AG04449 (cell line): ENCODE measurements at regions not wholly inside any gene's neighbourhood (a gene's known extent, or its start where the extent isn't known, plus 50 kb on each side); places are given as distances from the start of the nearest gene placed in this dataset.

Experiments
- CTCF ChIA-PET: fragments of 350-600 bp; formaldehyde crosslinking; extraction: SDS; loops from one replicate; lab custom pipeline; 2021; ENCODE audit warnings: antibody characterized with exemption; lab: Yijun Ruan, JAX
- POLR2A ChIA-PET: fragments of 400-600, 350-600 bp; formaldehyde crosslinking; extraction: SDS; loops from one replicate; lab custom pipeline; 2020; ENCODE audit warnings: antibody characterized with exemption, inconsistent platforms; lab: Yijun Ruan, JAX
- DNase-seq: peaks from one replicate; pipeline ENCODE4 v3.0.0-alpha.2; 2010; ENCODE audit warnings: low read depth, low spot score
- H3K4me3 ChIP-seq: 2 replicates; pipeline ENCODE4 v1.5.1; 2011; ENCODE audit warnings: low read depth, mild to moderate bottlenecking, control low read depth, low read length
- TF ChIP-seq, protein P1 (sequence below): IDR thresholded peaks from one replicate; pipeline ENCODE4 v1.5.1; 2011; ENCODE audit warnings: mild to moderate bottlenecking, moderate library complexity, low read length, control low read depth, inconsistent platforms; ENCODE audit not compliant: insufficient read depth; ENCODE audit errors: missing control alignments

DNA sequence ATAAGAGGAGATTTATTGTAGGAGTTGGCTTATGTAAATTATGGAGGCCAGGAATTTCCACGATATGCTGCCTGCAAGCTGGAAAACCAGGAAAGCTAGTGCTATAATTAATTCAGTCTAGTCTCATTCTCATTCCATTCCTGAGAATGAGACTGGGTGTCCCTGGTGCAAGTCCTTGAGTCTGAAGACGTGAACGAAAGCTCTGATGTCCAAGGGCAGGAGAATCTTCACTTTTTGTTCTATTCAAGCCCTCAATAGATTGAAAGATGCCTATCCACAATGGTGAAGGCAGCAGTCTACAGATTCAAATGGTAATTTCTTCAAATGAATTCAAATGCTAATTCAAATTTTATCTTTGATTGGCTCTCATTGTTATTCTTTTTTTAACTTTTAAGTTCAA, 851.1 kb upstream of the MGAT4C start:
- no peak for DNase-seq
- CTCF ChIA-PET, result no interaction called here
- POLR2A ChIA-PET, result no interaction called here
- no peak overlapping the region for H3K4me3 ChIP-seq
- TF ChIP-seq, protein P1, sequence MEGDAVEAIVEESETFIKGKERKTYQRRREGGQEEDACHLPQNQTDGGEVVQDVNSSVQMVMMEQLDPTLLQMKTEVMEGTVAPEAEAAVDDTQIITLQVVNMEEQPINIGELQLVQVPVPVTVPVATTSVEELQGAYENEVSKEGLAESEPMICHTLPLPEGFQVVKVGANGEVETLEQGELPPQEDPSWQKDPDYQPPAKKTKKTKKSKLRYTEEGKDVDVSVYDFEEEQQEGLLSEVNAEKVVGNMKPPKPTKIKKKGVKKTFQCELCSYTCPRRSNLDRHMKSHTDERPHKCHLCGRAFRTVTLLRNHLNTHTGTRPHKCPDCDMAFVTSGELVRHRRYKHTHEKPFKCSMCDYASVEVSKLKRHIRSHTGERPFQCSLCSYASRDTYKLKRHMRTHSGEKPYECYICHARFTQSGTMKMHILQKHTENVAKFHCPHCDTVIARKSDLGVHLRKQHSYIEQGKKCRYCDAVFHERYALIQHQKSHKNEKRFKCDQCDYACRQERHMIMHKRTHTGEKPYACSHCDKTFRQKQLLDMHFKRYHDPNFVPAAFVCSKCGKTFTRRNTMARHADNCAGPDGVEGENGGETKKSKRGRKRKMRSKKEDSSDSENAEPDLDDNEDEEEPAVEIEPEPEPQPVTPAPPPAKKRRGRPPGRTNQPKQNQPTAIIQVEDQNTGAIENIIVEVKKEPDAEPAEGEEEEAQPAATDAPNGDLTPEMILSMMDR, result no peak

DNA sequence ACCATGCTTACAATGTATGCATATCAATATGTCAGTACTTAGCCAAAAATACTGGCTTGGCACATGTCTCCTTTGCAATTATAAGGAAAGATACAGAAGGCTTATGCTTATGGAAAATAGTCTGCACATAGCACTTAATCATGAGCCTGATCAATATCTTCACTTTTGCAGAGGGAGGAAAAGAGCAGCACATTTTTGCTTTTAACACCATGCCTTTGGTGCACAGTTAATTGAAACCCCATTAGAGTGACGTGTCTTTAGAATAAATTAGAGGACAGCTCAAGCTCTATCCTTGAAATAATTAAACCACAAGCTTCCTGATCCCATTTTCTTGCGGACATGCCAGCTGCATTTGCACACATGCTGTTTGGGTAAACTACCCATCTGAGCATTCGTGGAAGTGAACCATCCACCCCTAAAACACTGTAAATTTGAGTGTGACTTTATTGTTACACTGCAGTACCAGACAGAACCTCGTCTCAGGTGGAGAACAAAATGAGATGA, 839.9 kb upstream of the MGAT4C start:
- TF ChIP-seq, protein P1, result no peak
- ChIA-PET CTCF (no interaction called here), POLR2A (no interaction called here)
- DNase-seq, result no peak
- no peak overlapping the region for H3K4me3 ChIP-seq

DNA sequence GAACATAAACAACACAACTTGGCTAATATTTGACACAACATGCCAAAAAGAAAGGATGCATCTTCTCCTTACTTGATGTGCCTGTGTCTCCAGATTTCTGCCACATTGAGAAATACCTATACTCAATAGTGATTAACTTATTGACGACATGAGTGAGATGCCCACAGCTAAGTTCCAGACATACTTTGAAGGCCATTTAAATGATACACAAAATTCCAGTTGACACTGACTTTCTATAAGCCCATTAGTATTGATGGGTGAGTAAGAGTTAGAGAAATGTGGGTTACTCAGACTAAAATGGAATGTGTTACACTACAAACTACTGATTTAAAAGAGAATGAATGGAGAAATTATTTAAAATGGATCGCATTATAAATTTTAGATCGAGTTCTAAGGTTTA, 838.2 kb upstream of the MGAT4C start:
- H3K4me3 ChIP-seq, result no peak overlapping the region
- POLR2A ChIA-PET, result no interaction called here
- no peak for DNase-seq
- TF ChIP-seq, protein P1, result no peak
- CTCF ChIA-PET, result no interaction called here

DNA sequence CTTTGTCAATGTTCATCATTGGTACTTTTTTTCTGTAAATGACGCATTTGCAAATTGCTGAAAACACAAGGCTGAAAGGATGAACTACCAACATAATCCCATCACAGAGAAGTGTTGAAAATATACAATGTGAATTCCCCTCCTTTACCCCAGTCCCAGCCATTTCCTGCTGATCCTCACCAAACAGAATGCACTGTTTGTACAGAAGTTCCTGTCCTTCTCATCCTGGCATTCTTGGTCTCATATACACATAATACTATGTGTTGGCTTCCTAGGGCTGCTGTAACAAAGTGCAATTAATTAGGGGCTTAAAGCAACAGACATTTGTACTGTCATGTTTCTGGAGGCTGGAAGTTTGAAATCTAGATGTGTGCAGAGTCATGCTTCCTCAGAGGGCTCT, 836.2 kb upstream of the MGAT4C start:
- CTCF ChIA-PET, result no interaction called here
- no peak for DNase-seq
- TF ChIP-seq, protein P1, result no peak
- H3K4me3 ChIP-seq, result no peak overlapping the region
- POLR2A ChIA-PET, result no interaction called here

DNA sequence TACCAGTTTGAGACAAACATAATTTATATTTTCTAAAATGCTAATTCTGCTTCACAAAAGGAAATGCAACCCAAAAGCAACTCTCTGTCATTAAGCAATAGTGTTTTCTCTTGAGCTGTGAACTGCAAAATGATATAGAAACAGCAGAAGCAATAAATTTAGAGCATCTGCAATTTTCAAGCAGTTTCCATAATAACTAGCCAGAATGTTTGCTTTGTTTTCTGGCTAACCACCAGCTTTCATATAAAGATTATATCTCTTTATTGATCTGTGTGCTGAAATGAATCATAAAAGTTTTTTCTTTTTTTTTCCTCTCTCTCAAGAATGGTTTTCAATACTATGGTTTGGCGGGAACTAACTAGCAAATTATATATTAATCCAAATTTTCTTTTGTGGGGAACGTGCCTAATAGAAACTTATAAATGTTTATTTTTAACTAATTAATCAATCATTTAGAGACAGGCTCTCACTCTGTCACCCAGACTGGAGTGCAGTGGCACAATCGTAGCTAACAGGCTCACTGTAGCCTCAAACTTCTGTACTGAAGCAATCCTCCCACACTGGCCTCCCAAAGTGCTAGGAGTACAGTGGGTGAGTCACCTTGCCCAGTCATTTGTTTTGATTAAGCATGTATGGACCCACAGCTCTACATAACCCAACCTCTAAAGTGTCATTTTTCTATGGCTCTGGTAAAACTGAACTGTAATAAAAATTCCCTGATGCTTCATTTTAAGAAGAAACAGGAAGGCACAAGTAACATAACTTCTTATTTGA, 830.1 kb upstream of the MGAT4C start:
- TF ChIP-seq, protein P1, result no peak
- no peak for DNase-seq
- ChIA-PET CTCF (no interaction called here), POLR2A (no interaction called here)
- no peak overlapping the region for H3K4me3 ChIP-seq

DNA sequence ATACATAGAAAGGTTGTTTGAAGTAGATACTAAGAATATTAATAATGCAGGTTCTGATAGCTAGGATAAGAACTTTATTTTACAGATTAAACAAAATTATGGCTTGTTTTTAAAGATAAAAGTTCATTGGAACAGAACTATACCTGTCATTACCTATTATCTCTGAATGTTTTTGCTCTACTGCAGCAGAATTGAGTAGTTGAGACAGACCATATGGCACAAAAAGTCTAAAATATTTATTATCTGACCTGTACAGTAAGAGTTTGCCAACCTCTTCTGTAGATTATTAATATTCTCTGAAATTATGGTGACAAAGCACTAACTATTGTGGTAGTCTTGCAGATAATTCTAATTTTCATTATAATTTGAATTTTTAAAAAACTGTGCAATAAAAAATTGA, 829.1 kb upstream of the MGAT4C start:
- TF ChIP-seq, protein P1, result no peak
- no peak overlapping the region for H3K4me3 ChIP-seq
- DNase-seq, result no peak
- ChIA-PET POLR2A (no interaction called here), CTCF (no interaction called here)
